Liver (tissue), 8 donors: ENCODE measurements at regions not wholly inside any gene's neighbourhood (a gene's known extent, or its start where the extent isn't known, plus 50 kb on each side); places are given as distances from the start of the nearest gene placed in this dataset.

Experiments used
- DNase-seq: peaks from one replicate; pipeline ENCODE4 v3.0.0-alpha.2; 2017; ENCODE audit warnings: low spot score
- H3K27ac ChIP-seq, 2 donors: one replicate each; pipeline ENCODE4 v1.7.0; 2013; ENCODE audit warnings: inconsistent platforms in 2 of 2, low read length in 2 of 2, control low read depth in 1 of 2, low read depth in 1 of 2, mild to moderate bottlenecking in 1 of 2
- H3K27me3 ChIP-seq, 4 donors: one replicate each; pipeline versions ENCODE4 v1.6.1 to v1.7.0; 2013; ENCODE audit warnings: low read length in 3 of 4, inconsistent platforms in 1 of 4, mild to moderate bottlenecking in 1 of 4, moderate library complexity in 1 of 4; ENCODE audit not compliant: control insufficient read depth in 4 of 4, insufficient read depth in 4 of 4
- H3K36me3 ChIP-seq, 4 donors: one replicate each; pipeline versions ENCODE4 v1.6.1 to v1.7.0; 2013; ENCODE audit warnings: low read length in 3 of 4, mild to moderate bottlenecking in 3 of 4, low read depth in 1 of 4, moderate library complexity in 1 of 4; ENCODE audit not compliant: control insufficient read depth in 4 of 4, insufficient read depth in 3 of 4
- H3K4me1 ChIP-seq, 4 donors: one replicate each; pipeline versions ENCODE4 v1.6.1 to v1.7.0; 2013; ENCODE audit warnings: low read length in 3 of 4, mild to moderate bottlenecking in 3 of 4, moderate library complexity in 1 of 4; ENCODE audit not compliant: control insufficient read depth in 4 of 4, insufficient read depth in 4 of 4
- H3K4me3 ChIP-seq, 3 donors: one replicate each; pipeline versions ENCODE4 v1.6.1 to v1.7.0; 2013; ENCODE audit warnings: low read length in 3 of 3, control low read depth in 1 of 3, low read depth in 1 of 3, mild to moderate bottlenecking in 1 of 3
- H3K9ac ChIP-seq, 2 donors: one replicate each; pipeline ENCODE4 v1.7.0; 2013; ENCODE audit warnings: low read length in 2 of 2, mild to moderate bottlenecking in 2 of 2, moderate library complexity in 2 of 2, control low read depth in 1 of 2, low read depth in 1 of 2
- H3K9me3 ChIP-seq, 4 donors: one replicate each; pipeline versions ENCODE4 v1.6.1 to v1.7.0; 2013; ENCODE audit warnings: low read length in 3 of 4; ENCODE audit not compliant: control insufficient read depth in 4 of 4
- ATF3 ChIP-seq: IDR thresholded peaks from 2 replicates; pipeline ENCODE4 v1.6.1; 2016; ENCODE audit warnings: antibody characterized with exemption
- CTCF ChIP-seq: fragments of 150-350 bp; IDR thresholded peaks from 2 replicates; pipeline ENCODE4 v1.5.1; 2017; ENCODE audit warnings: improper control_type of control experiment, low read depth, low read length; ENCODE audit not compliant: missing input control
- EGR1 ChIP-seq, 2 donors: IDR thresholded peaks; 2 replicates each; pipeline ENCODE4 v1.6.1; 2016 to 2018; ENCODE audit warnings: antibody characterized with exemption in 2 of 2, low read depth in 2 of 2
- FOXA1 ChIP-seq: IDR thresholded peaks from 2 replicates; pipeline ENCODE4 v1.6.1; 2016; ENCODE audit warnings: antibody characterized with exemption
- FOXA2 ChIP-seq: IDR thresholded peaks from 2 replicates; pipeline ENCODE4 v1.6.1; 2016; ENCODE audit warnings: antibody characterized with exemption
- GABPA ChIP-seq, 2 donors: IDR thresholded peaks in 1 of 2; conservative IDR thresholded peaks in 1 of 2; 2 replicates each; pipeline ENCODE4 v1.6.1; 2016; ENCODE audit warnings: antibody characterized with exemption in 2 of 2, mild to moderate bottlenecking in 1 of 2, moderate library complexity in 1 of 2
- HNF4A ChIP-seq, 2 donors: conservative IDR thresholded peaks; 2 replicates each; pipeline ENCODE4 v1.6.1; 2016; ENCODE audit warnings: antibody characterized with exemption in 2 of 2, mild to moderate bottlenecking in 2 of 2
- HNF4G ChIP-seq: IDR thresholded peaks from 2 replicates; pipeline ENCODE4 v1.6.1; 2016; ENCODE audit warnings: antibody characterized with exemption
- JUND ChIP-seq, 2 donors: IDR thresholded peaks; 2 replicates each; pipeline ENCODE4 v1.6.1; 2016; ENCODE audit warnings: antibody characterized with exemption in 2 of 2
- MAX ChIP-seq: IDR thresholded peaks from 2 replicates; pipeline ENCODE4 v1.6.1; 2016; ENCODE audit warnings: antibody characterized with exemption
- NR2F2 ChIP-seq: IDR thresholded peaks from 2 replicates; pipeline ENCODE4 v1.6.1; 2016; ENCODE audit warnings: antibody characterized with exemption
- RAD21 ChIP-seq, 2 donors: IDR thresholded peaks; 2 replicates each; pipeline ENCODE4 v1.6.1; 2016; ENCODE audit warnings: antibody characterized with exemption in 2 of 2, mild to moderate bottlenecking in 2 of 2
- REST ChIP-seq: IDR thresholded peaks from 2 replicates; pipeline ENCODE4 v1.6.1; 2016; ENCODE audit warnings: antibody characterized with exemption, mild to moderate bottlenecking
- RXRA ChIP-seq, 2 donors: IDR thresholded peaks; 2 replicates each; pipeline ENCODE4 v1.6.1; 2017 to 2018; ENCODE audit warnings: antibody characterized with exemption in 2 of 2, mild to moderate bottlenecking in 1 of 2
- TAF1 ChIP-seq: conservative IDR thresholded peaks from 2 replicates; pipeline ENCODE4 v1.6.1; 2016; ENCODE audit warnings: antibody characterized with exemption, mild to moderate bottlenecking
- YY1 ChIP-seq: IDR thresholded peaks from 2 replicates; pipeline ENCODE4 v1.6.1; 2016; ENCODE audit warnings: antibody characterized with exemption, mild to moderate bottlenecking
- ZBTB33 ChIP-seq: IDR thresholded peaks from 2 replicates; pipeline ENCODE4 v1.6.1; 2016; ENCODE audit warnings: antibody characterized with exemption
- WGBS: extraction: QIAGEN DNeasy Blood & Tissue Kit; methylation state at CpG from one replicate; pipeline ENCODE4 v1.1.7; 2013; 5-methylcytosine and 5-hydroxymethylcytosine counted together
- donor health status: healthy.
- donor health status: healthy.
- donor health status: healthy.
- donor health status: healthy.
- donor health status: healthy.

- no peaks in the 10 kb centered on the region for H3K27me3 ChIP-seq
- no peak overlapping the region for H3K9ac ChIP-seq
- TF ChIP-seq CTCF (no peak), HNF4A (conservative IDR thresholded peaks at IDR 0.05) (no peak), ZBTB33 (no peak), MAX (no peak), FOXA2 (no peak)
- H3K9me3 ChIP-seq, result no peaks in the 10 kb centered on the region
- H3K27ac ChIP-seq, result no peak overlapping the region
- 68% methylated on average over 2 of the region's 2 CpGs for WGBS
- no peaks in the 10 kb centered on the region for H3K4me1 ChIP-seq
- H3K4me3 ChIP-seq, result no peak overlapping the region
- DNase-seq, result no peak
- no peaks in the 10 kb centered on the region for H3K36me3 ChIP-seq
These were observed 542.8 kb downstream of the DSC3 start for GRCh38 chr18:30499721-30500120.

GRCh38 chr18:30492552-30493129 is 549.9 kb downstream of the DSC3 start:
- H3K9ac ChIP-seq, result no peak overlapping the region
- no peaks in the 10 kb centered on the region for H3K9me3 ChIP-seq
- H3K27me3 ChIP-seq, result no peaks in the 10 kb centered on the region
- H3K4me3 ChIP-seq, result no peak overlapping the region
- no peaks in the 10 kb centered on the region for H3K4me1 ChIP-seq
- no peak overlapping the region for H3K27ac ChIP-seq
- no peak for DNase-seq
- 97% methylated on average over 4 of the region's 4 CpGs for WGBS
- no peaks in the 10 kb centered on the region for H3K36me3 ChIP-seq
- TF ChIP-seq RXRA (IDR thresholded peaks at IDR 0.05), result no peak
- no peak for TF ChIP-seq HNF4A (conservative IDR thresholded peaks at IDR 0.05)
- no peak for TF ChIP-seq ATF3
- no peak for TF ChIP-seq FOXA1

GRCh38 chr18:30491815-30492551 is 550.6 kb downstream of the DSC3 start:
- no peak for DNase-seq
- no peaks in the 10 kb centered on the region for H3K27me3 ChIP-seq
- H3K4me1 ChIP-seq, result no peaks in the 10 kb centered on the region
- H3K9ac ChIP-seq, result no peak overlapping the region
- WGBS, result 80% methylated on average over 3 of the region's 3 CpGs
- no peak overlapping the region for H3K27ac ChIP-seq
- no peaks in the 10 kb centered on the region for H3K36me3 ChIP-seq
- no peaks in the 10 kb centered on the region for H3K9me3 ChIP-seq
- H3K4me3 ChIP-seq, result no peak overlapping the region
- TF ChIP-seq JUND (IDR thresholded peaks at IDR 0.05), result no peak
- no peak for TF ChIP-seq REST
- no peak for TF ChIP-seq GABPA (IDR thresholded peaks at IDR 0.05 in 1 of 2, conservative IDR thresholded peaks at IDR 0.05 in 1 of 2)
- no peak for TF ChIP-seq RAD21 (IDR thresholded peaks at IDR 0.05)
- no peak for TF ChIP-seq FOXA1
- TF ChIP-seq YY1, result no peak
- no peak for TF ChIP-seq NR2F2
- TF ChIP-seq RXRA (IDR thresholded peaks at IDR 0.05), result no peak
- TF ChIP-seq FOXA2, result no peak
- no peak for TF ChIP-seq EGR1 (IDR thresholded peaks at IDR 0.05; ENCODE audit: low read depth in 2 of 2)
- TF ChIP-seq CTCF, result no peak
- no peak for TF ChIP-seq HNF4A (conservative IDR thresholded peaks at IDR 0.05)
- TF ChIP-seq HNF4G, result no peak
- no peak for TF ChIP-seq TAF1
